Lower leg skin (tissue), 4 donors: ENCODE measurements at regions not wholly inside any gene's neighbourhood (a gene's known extent, or its start where the extent isn't known, plus 50 kb on each side); places are given as distances from the start of the nearest gene placed in this dataset.
A peak's percentile ranks its signal among the peaks of the same experiment; 100 is the strongest.

Experiments used
- DNase-seq, 2 donors: peaks; one replicate each; pipeline ENCODE4 v3.0.0-alpha.2; 2019; ENCODE audit warnings: low spot score in 2 of 2
- H3K4me3 ChIP-seq: fragments of 200-600 bp; sonication (generic); 2 replicates; pipeline ENCODE4 v1.5.1; 2017; ENCODE audit warnings: mild to moderate bottlenecking, low read depth; ENCODE audit not compliant: poor library complexity, severe bottlenecking
- POLR2A ChIP-seq, 2 donors: fragments of 450-650 bp; IDR thresholded peaks; one replicate each; pipeline ENCODE4 v1.6.1; 2016 to 2017; ENCODE audit warnings: antibody characterized with exemption in 2 of 2, mild to moderate bottlenecking in 1 of 2, moderate library complexity in 1 of 2
- WGBS, 2 donors: methylation state at CpG; one replicate each; pipeline ENCODE4 v1.1.5; 2018; 5-methylcytosine and 5-hydroxymethylcytosine counted together
- intact Hi-C: fragments of 100-400 bp; cut with DNase I; formaldehyde crosslinking; loops from one replicate; pipeline ENCODE4 v1.15.0; 2023; ENCODE audit warnings: low total_unique reads
- TF ChIP-seq, protein P1 (sequence below), 3 donors: fragments of 450-650 bp; IDR thresholded peaks; one replicate each; pipeline ENCODE4 v1.5.1; 2016; ENCODE audit warnings: antibody characterized with exemption in 3 of 3, mild to moderate bottlenecking in 3 of 3, moderate library complexity in 2 of 3

DNA sequence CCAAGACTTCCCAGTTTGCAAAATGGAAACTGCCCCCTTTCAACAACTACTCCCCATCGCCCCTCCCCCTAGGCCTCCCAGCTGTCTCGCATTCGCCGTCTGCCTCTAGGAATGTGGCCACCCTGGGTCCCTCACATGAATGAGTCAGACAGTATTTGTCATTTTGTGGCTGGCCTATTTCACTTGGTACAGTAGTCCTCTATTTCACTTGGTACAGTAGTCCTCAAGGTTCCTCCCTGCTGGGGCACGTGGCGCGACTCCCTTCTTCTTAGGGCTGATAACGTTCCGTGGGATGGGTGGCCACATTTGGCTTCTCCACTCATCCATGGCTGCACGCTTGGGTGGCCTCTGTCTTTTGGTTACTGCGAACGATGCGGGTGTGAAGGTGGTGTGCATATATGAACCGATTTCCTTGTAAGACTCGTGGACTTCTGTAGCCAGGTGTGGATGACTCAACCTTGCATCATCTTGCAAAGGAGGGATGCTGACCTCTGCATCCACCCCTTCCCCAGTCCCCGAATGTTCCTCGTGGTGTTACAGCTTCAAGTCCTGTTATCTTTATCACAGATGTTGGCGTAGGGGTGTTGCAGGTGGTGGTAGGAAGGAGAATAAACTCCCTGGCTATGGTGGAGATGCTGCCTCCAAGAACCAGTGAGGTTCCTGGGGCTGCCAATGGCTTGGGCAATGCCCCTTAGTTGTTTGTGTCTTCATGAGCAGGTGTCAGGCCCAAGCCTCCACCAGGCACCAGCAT is 112.1 kb upstream of the SOX1 start:
- WGBS, 2 donors: 78 to 79% methylated on average over 18 of the region's 18 CpGs
- no peak overlapping the region for H3K4me3 ChIP-seq
- no peak for DNase-seq
- intact Hi-C loops: no loop called here
- TF ChIP-seq POLR2A (IDR thresholded peaks at IDR 0.05): no peak
- TF ChIP-seq, protein P1, sequence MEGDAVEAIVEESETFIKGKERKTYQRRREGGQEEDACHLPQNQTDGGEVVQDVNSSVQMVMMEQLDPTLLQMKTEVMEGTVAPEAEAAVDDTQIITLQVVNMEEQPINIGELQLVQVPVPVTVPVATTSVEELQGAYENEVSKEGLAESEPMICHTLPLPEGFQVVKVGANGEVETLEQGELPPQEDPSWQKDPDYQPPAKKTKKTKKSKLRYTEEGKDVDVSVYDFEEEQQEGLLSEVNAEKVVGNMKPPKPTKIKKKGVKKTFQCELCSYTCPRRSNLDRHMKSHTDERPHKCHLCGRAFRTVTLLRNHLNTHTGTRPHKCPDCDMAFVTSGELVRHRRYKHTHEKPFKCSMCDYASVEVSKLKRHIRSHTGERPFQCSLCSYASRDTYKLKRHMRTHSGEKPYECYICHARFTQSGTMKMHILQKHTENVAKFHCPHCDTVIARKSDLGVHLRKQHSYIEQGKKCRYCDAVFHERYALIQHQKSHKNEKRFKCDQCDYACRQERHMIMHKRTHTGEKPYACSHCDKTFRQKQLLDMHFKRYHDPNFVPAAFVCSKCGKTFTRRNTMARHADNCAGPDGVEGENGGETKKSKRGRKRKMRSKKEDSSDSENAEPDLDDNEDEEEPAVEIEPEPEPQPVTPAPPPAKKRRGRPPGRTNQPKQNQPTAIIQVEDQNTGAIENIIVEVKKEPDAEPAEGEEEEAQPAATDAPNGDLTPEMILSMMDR (IDR thresholded peaks at IDR 0.05): no peak

GRCh38 chr13:111955412-111956065 is 111.4 kb upstream of the SOX1 start:
- WGBS, 2 donors: 82 to 88% methylated on average over 23 to 27 of the region's 27 CpGs
- TF ChIP-seq, protein P1 (IDR thresholded peaks at IDR 0.05): no peak
- TF ChIP-seq POLR2A (IDR thresholded peaks at IDR 0.05): no peak
- peak in 1 of 2 donors; percentile 60 for DNase-seq
- H3K4me3 ChIP-seq: no peak overlapping the region
- intact Hi-C loops: no loop called here

- WGBS, 2 donors: 88 to 91% methylated on average over 59 of the region's 59 CpGs
- no peak overlapping the region for H3K4me3 ChIP-seq
- TF ChIP-seq POLR2A (IDR thresholded peaks at IDR 0.05): no peak
- TF ChIP-seq, protein P1 (IDR thresholded peaks at IDR 0.05): no peak
- peak in 1 of 2 donors; percentile 79 for DNase-seq
- intact Hi-C loops: no loop called here
These were observed 110.4 kb upstream of the SOX1 start for GRCh38 chr13:111956261-111957151.

- no peak overlapping the region for H3K4me3 ChIP-seq
- WGBS, 2 donors: 73 to 76% methylated on average over 14 of the region's 14 CpGs
- DNase-seq: peak in 1 of 2 donors; percentile 75
- TF ChIP-seq, protein P1 (IDR thresholded peaks at IDR 0.05): no peak
- TF ChIP-seq POLR2A (IDR thresholded peaks at IDR 0.05): no peak
- intact Hi-C loops: no loop called here
These were observed 109.0 kb upstream of the SOX1 start for GRCh38 chr13:111957913-111958450.

DNA sequence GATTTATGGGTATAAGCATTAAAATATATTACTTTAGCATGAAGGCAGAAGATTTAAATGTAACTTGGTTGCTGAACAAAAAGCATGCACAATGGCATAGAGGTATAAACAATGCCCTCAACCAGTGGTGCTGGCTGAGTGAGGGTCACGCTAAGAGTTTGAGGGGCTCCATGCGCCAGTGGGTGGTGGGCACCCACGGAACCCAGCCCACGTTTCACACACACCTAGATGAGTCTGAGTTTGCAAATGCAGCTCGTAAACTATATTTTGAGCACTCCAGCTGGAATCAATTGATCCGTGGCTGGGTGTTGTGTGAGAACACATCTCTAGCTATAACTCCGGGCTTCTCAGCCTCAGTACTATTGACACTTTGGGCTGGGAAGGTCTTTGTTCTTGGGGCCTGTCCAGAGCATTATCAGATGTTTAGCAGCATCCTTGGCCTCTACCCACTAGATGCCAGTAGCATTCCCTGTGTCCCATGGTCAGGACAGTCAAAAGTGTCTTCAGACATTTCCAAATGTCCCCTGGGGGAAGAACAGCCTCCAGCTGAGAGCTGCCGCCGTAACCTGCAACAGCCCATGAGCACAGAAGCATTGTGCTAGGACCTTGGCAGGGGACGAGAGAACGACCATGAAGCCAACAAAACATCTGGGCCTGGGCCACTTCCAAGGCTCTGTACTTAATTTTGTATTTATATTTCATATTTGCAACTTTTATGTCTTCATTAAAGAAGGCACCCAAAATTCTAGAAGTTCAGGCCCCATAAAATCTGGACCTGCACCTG is 108.1 kb upstream of the SOX1 start:
- 58 to 67% methylated on average over 11 of the region's 11 CpGs for WGBS, 2 donors

More for the DNA sequence above, 108.1 kb upstream of the SOX1 start:
- TF ChIP-seq, protein P1 (IDR thresholded peaks at IDR 0.05): no peak
- TF ChIP-seq POLR2A (IDR thresholded peaks at IDR 0.05): no peak
- no peak overlapping the region for H3K4me3 ChIP-seq
- intact Hi-C loops: no loop called here
- DNase-seq: peak in 1 of 2 donors; percentile 54
